Neural progenitor cell (in vitro differentiated cells): ENCODE measurements at regions not wholly inside any gene's neighbourhood (a gene's known extent, or its start where the extent isn't known, plus 50 kb on each side); places are given as distances from the start of the nearest gene placed in this dataset.

Experiments
- DNase-seq: peaks from one replicate; pipeline ENCODE4 v3.0.0-alpha.2; 2016; ENCODE audit warnings: low spot score
- H2AFZ ChIP-seq: fragments of 200-600 bp; sonication (generic); replicated peaks from 2 replicates; pipeline ENCODE4 v1.6.1; 2016; ENCODE audit warnings: antibody characterized with exemption
- H3F3A ChIP-seq: fragments of 200-600 bp; sonication (generic); 2 replicates; pipeline ENCODE4 v1.6.1; 2016; ENCODE audit warnings: antibody characterized with exemption, low read depth
- H3K27ac ChIP-seq: fragments of 200-600 bp; sonication (generic); 2 replicates; pipeline ENCODE4 v1.5.1; 2016; ENCODE audit warnings: mild to moderate bottlenecking
- H3K27me3 ChIP-seq: fragments of 200-600 bp; sonication (generic); 2 replicates; pipeline ENCODE4 v1.6.1; 2016; ENCODE audit warnings: mild to moderate bottlenecking, moderate library complexity
- H3K36me3 ChIP-seq: fragments of 200-600 bp; sonication (generic); 2 replicates; pipeline ENCODE4 v1.5.1; 2016
- H3K4me1 ChIP-seq: fragments of 200-600 bp; sonication (generic); 2 replicates; pipeline ENCODE4 v1.6.1; 2016; ENCODE audit warnings: mixed run types
- H3K4me2 ChIP-seq: fragments of 200-600 bp; sonication (generic); 2 replicates; pipeline ENCODE4 v1.6.1; 2016
- H3K4me3 ChIP-seq: fragments of 200-600 bp; sonication (generic); 2 replicates; pipeline ENCODE4 v1.5.1; 2016
- H3K79me2 ChIP-seq: fragments of 200-600 bp; sonication (generic); 2 replicates; pipeline ENCODE4 v1.6.1; 2016; ENCODE audit warnings: low read depth
- H3K9ac ChIP-seq: fragments of 200-600 bp; sonication (generic); 2 replicates; pipeline ENCODE4 v1.6.1; 2016
- H3K9me3 ChIP-seq: fragments of 200-600 bp; sonication (generic); 2 replicates; pipeline ENCODE4 v1.5.1; 2016; ENCODE audit warnings: low read depth
- H4K20me1 ChIP-seq: fragments of 200-600 bp; sonication (generic); 2 replicates; pipeline ENCODE4 v1.6.1; 2016; ENCODE audit warnings: low read depth
- H3K27ac Mint-ChIP-seq: 3 replicates; pipeline ENCODE4 v1.8.0; 2021; ENCODE audit warnings: mixed read lengths
- H3K27me3 Mint-ChIP-seq: 2 replicates; pipeline ENCODE4 v1.8.0; 2022; ENCODE audit warnings: low read depth, mild to moderate bottlenecking, inconsistent platforms, moderate library complexity, mixed read lengths; ENCODE audit not compliant: insufficient read depth
- H3K36me3 Mint-ChIP-seq: 3 replicates; pipeline ENCODE4 v1.8.0; 2021; ENCODE audit warnings: mixed read lengths
- H3K4me1 Mint-ChIP-seq: 3 replicates; pipeline ENCODE4 v1.8.0; 2021; ENCODE audit warnings: mixed read lengths
- H3K4me3 Mint-ChIP-seq: 3 replicates; pipeline ENCODE4 v1.8.0; 2021; ENCODE audit warnings: mild to moderate bottlenecking, moderate library complexity, mixed read lengths
- H3K9me3 Mint-ChIP-seq: 3 replicates; pipeline ENCODE4 v1.8.0; 2020; ENCODE audit warnings: mixed read lengths
- CTCF ChIP-seq: fragments of 200-600 bp; sonication (generic); IDR thresholded peaks from 2 replicates; pipeline ENCODE4 v1.5.1; 2017; ENCODE audit warnings: antibody characterized with exemption, mild to moderate bottlenecking
- EZH2 ChIP-seq: fragments of 200-600 bp; sonication (generic); IDR thresholded peaks from 2 replicates; pipeline ENCODE4 v1.6.1; 2017; ENCODE audit warnings: antibody characterized with exemption, mild to moderate bottlenecking, moderate library complexity
- EZH2phosphoT487 ChIP-seq: fragments of 200-600 bp; sonication (generic); IDR thresholded peaks from 2 replicates; pipeline ENCODE4 v1.6.1; 2017; ENCODE audit warnings: antibody characterized with exemption

DNA sequence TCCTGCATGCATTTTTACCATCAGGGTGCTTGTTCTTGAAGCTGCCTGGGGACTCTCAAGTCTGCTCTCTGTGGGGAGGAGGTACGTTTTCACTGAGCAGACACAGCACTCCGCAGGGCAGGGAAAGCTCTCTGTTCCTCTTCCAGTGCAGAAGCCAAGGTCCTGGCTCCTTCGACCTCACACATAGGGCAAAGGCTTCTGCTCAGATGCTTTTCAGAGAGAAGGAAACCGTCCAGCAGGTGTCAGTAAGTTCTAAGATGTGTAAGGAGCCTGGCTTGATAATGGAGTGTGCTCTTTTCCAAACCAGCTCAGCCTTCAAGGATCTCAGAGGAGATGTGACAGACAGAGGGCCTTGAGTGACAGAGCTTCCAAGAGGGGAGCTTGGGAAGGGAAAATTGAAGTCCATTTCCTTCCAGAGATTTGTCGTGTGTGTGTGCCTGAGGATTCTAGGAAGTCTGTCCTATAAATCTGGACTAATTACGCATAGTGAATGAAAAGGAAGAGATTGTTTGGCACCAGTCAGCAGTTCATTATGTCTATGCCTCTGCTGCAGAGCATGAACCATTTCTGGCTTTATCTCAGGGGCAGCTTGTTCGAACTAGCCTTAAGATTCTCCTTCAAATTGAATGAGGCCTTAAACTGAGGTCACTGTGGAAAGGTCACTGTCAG, 67.3 kb upstream of the UPP2 start:
- no peaks in the 10 kb centered on the region for H3K27me3 Mint-ChIP-seq
- DNase-seq = peak; percentile 82

DNA sequence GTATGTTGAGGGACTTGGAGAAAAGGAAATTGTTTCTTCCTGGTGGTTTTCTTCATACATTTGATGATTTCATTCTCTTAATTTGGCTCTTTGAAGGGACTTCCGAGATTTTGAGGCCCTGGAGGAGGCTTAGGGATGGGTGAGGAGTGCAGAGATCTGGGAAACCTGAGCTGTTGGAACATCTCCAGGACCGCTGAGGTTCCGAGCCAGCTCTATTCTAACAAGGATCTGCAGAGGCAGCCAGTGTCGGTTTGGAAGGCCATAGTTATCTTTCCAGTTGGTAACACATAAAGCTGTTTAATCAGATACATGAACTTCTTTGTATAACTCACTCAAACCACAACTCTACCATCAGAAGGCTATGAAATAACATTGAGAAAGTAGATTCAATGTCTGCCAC, 70.3 kb upstream of the UPP2 start:
- H3K36me3 Mint-ChIP-seq = no peaks in the 10 kb centered on the region
- H3K4me3 ChIP-seq = no peak overlapping the region

More for the DNA sequence above, 67.3 kb upstream of the UPP2 start:
- H3K36me3 Mint-ChIP-seq = no peaks in the 10 kb centered on the region
- Histone ChIP-seq H2AFZ (no peak overlapping the region), H3K4me3 (no peak overlapping the region), H3K9me3 (no peaks in the 10 kb centered on the region), H3K36me3 (no peaks in the 10 kb centered on the region), H3K4me2 (no peak overlapping the region), H3K9ac (no peak overlapping the region), H4K20me1 (no peaks in the 10 kb centered on the region), H3K79me2 (no peaks in the 10 kb centered on the region), H3K4me1 (no peaks in the 10 kb centered on the region), H3K27ac (no peak overlapping the region), H3F3A (no peaks in the 10 kb centered on the region), H3K27me3 (no peaks in the 10 kb centered on the region)
- no peak overlapping the region for H3K4me3 Mint-ChIP-seq
- H3K27ac Mint-ChIP-seq = no peak overlapping the region
- H3K4me1 Mint-ChIP-seq = peaks cover 18% of the 10 kb centered on the region
- no peaks in the 10 kb centered on the region for H3K9me3 Mint-ChIP-seq
- TF ChIP-seq EZH2phosphoT487 = no peak
- no peak for TF ChIP-seq EZH2
- TF ChIP-seq CTCF = peak; percentile 68

GRCh38 chr2:158025255-158025996, 76.2 kb upstream of the UPP2 start:
- Histone ChIP-seq H3K4me2 (no peak overlapping the region), H4K20me1 (no peaks in the 10 kb centered on the region), H3K9ac (no peak overlapping the region), H3K4me1 (no peaks in the 10 kb centered on the region), H3K4me3 (no peak overlapping the region), H3K27me3 (no peaks in the 10 kb centered on the region), H2AFZ (no peak overlapping the region), H3K79me2 (no peaks in the 10 kb centered on the region), H3K9me3 (no peaks in the 10 kb centered on the region), H3F3A (no peaks in the 10 kb centered on the region), H3K36me3 (no peaks in the 10 kb centered on the region), H3K27ac (no peak overlapping the region)
- no peak for DNase-seq
- no peaks in the 10 kb centered on the region for H3K4me1 Mint-ChIP-seq
- H3K27ac Mint-ChIP-seq = no peak overlapping the region
- no peak overlapping the region for H3K4me3 Mint-ChIP-seq
- no peaks in the 10 kb centered on the region for H3K36me3 Mint-ChIP-seq
- peaks cover 4% of the 10 kb centered on the region for H3K9me3 Mint-ChIP-seq
- TF ChIP-seq EZH2 (no peak), EZH2phosphoT487 (no peak), CTCF (no peak)
- H3K27me3 Mint-ChIP-seq = peaks cover 2% of the 10 kb centered on the region

More for the DNA sequence above, 70.3 kb upstream of the UPP2 start:
- H3K9me3 ChIP-seq = no peaks in the 10 kb centered on the region
- H3K4me2 ChIP-seq = no peak overlapping the region
- H2AFZ ChIP-seq = no peak overlapping the region
- no peak for DNase-seq
- Mint-ChIP-seq H3K4me3 (no peak overlapping the region), H3K9me3 (peaks cover 4% of the 10 kb centered on the region), H3K27me3 (no peaks in the 10 kb centered on the region), H3K4me1 (peaks cover 12% of the 10 kb centered on the region), H3K27ac (no peak overlapping the region)
- H4K20me1 ChIP-seq = no peaks in the 10 kb centered on the region
- no peak overlapping the region for H3K9ac ChIP-seq
- H3K4me1 ChIP-seq = no peaks in the 10 kb centered on the region
- TF ChIP-seq EZH2 (no peak), CTCF (no peak), EZH2phosphoT487 (no peak)
- no peaks in the 10 kb centered on the region for H3F3A ChIP-seq
- no peaks in the 10 kb centered on the region for H3K79me2 ChIP-seq
- H3K27me3 ChIP-seq = no peaks in the 10 kb centered on the region
- no peaks in the 10 kb centered on the region for H3K36me3 ChIP-seq
- no peak overlapping the region for H3K27ac ChIP-seq
